ENCODE measurements at regions not wholly inside any gene's neighbourhood (a gene's known extent, or its start where the extent isn't known, plus 50 kb on each side); places are given as distances from the start of the nearest gene placed in this dataset.

DNA sequence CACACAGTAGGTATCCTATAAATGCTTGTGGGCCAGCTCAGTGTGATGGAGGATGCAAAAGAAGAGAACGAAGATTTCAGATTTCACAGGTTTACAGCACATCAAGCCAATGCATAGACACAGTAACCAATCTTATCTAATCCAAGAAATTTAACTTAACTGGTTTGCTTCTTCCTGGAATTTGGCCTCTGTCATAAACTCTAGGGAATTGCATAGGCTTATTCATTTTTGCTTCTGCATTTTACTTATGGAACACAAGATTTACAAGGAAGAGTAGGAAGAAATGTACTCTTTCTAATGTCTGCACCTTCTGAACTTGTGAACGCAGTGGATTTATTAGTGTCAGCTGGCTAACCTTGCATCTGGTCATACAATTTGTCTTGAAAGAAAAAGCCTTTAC, 389.4 kb upstream of the NPVF start:
- DNase-seq (ENCODE audit: low spot score in 2 of 2), result no peak
- in situ Hi-C loops (cut with MboI; ENCODE audit: low sequenced_read_pairs), result no loop called here

DNA sequence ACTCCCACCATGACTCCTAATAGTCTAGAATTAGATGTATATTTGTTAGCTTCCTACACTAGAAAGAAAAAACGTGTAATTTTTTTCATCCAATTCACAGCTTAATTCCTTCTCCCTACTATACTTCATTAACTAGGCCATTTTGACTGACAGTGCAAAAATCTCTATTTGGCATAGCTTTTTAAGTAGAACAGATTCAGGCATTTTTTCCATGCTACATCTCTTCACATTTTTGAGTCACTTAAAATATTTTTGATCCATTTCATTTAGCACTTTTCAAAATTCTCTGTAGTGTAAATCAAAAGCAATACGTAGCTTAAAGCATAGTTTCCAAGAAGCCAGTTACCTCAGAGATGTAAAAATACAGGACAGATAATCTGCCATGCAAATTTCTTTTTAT, 391.1 kb upstream of the NPVF start:
- Histone ChIP-seq H3K4me1 (no peaks in the 10 kb centered on the region), H3K36me3 (replicated peaks) (no peaks in the 10 kb centered on the region), H3K27me3 (ENCODE audit: low read depth) (no peaks in the 10 kb centered on the region), H3K4me3 (no peak overlapping the region), H3K9me3 (no peaks in the 10 kb centered on the region; the same call in 1 of the 2 replicates)
- DNase-seq (ENCODE audit: low spot score in 2 of 2), result no peak
- in situ Hi-C loops (cut with MboI; ENCODE audit: low sequenced_read_pairs), result no loop called here

More for the DNA sequence above, 389.4 kb upstream of the NPVF start:
- H3K4me3 ChIP-seq, result no peak overlapping the region
- no peaks in the 10 kb centered on the region for H3K36me3 ChIP-seq (replicated peaks)
- no peaks in the 10 kb centered on the region; the same call in 1 of the 2 replicates for H3K9me3 ChIP-seq
- H3K4me1 ChIP-seq, result no peaks in the 10 kb centered on the region
- no peaks in the 10 kb centered on the region for H3K27me3 ChIP-seq (ENCODE audit: low read depth)

DNA sequence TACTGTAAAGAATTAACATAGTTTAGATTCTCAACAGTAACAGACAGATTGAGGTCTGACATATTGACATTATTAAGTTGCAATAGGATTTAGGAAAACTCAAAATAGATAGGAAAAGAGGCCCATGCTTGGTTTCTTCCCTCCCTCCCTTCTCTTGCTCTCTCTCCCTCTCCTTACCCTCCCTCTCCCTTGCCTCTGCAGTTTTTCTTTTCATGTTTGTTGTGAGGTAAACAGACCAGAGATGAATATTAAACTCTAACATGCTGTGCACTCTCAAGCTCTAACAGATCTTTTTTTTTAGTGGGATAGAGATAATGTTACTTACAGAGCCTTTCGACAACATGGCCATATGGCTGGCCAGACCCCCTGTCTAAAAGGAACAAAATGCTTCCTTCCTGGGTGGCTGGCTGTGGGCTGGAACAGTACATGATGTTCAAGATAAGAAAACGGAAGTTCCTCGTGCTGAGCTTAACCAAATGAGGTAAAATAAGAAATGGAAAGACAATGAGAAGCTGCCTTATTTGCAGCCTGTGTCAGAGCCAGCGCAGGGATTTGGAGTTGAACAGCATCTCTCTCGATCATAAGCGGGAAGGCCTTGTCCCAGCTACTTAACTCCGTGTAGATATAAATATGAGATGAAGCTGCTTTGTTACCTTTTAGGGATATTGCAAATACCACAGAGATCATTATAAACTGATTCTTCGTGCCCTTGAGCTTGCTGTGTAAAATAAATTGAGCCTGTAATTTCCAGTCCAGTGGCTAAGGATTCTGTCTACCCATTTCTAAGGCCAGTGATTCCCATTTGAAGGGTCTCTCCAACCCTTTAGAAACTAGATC, 391.9 kb upstream of the NPVF start:
- Histone ChIP-seq H3K36me3 (replicated peaks) (no peaks in the 10 kb centered on the region), H3K27me3 (ENCODE audit: low read depth) (no peaks in the 10 kb centered on the region), H3K4me1 (no peaks in the 10 kb centered on the region), H3K4me3 (no peak overlapping the region), H3K9me3 (no peaks in the 10 kb centered on the region; the same call in 1 of the 2 replicates)
- DNase-seq (ENCODE audit: low spot score in 2 of 2), result no peak
- in situ Hi-C loops (cut with MboI; ENCODE audit: low sequenced_read_pairs), result no loop called here

DNA sequence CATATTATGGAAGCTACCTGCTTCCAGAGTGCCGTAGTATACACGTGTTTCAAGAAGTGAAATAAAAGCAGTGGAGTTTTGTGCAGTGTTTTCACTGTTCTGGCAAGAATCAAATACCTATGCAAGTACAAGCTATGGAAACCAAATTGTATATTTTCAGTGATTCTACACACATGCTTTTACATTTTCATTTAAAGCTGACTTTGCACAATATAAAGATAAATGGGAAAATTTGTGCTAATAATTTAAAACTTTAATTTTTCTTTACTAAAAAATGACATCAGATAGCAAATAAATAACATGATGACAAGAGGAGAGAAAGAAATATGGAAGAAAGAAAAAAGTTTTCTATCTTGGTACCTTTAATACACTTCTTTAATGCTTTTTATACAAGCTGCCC, 393.7 kb upstream of the NPVF start:
- Histone ChIP-seq H3K4me1 (no peaks in the 10 kb centered on the region), H3K27me3 (ENCODE audit: low read depth) (no peaks in the 10 kb centered on the region), H3K4me3 (no peak overlapping the region), H3K36me3 (replicated peaks) (no peaks in the 10 kb centered on the region), H3K9me3 (no peaks in the 10 kb centered on the region; the same call in 1 of the 2 replicates)
- in situ Hi-C loops (cut with MboI; ENCODE audit: low sequenced_read_pairs), result no loop called here
- no peak for DNase-seq (ENCODE audit: low spot score in 2 of 2)

DNA sequence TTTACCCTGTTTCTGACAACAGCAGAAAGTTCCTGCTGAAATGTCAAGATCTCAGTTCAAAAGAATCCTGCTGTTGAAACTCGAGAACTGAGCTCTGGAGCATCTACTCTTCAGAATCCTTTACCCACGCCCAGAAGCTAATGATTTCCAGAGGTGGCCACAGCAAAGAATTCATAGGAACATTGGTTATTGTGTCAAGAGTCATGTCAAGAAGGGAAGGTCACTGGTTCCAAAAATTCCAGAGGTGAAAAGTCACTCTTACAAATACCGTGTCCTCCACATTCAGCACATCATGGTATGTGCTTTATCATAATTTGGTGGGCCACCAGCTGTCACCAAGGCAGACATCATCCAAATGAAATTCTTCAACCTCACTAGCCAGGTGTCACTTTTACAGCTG, 394.4 kb upstream of the NPVF start:
- Histone ChIP-seq H3K4me1 (peaks cover 5% of the 10 kb centered on the region; the same call in 1 of the 2 replicates), H3K27me3 (ENCODE audit: low read depth) (no peaks in the 10 kb centered on the region), H3K4me3 (no peak overlapping the region), H3K36me3 (replicated peaks) (no peaks in the 10 kb centered on the region), H3K9me3 (no peaks in the 10 kb centered on the region; the same call in 1 of the 2 replicates)
- in situ Hi-C loops (cut with MboI; ENCODE audit: low sequenced_read_pairs), result no loop called here
- no peak for DNase-seq (ENCODE audit: low spot score in 2 of 2)

DNA sequence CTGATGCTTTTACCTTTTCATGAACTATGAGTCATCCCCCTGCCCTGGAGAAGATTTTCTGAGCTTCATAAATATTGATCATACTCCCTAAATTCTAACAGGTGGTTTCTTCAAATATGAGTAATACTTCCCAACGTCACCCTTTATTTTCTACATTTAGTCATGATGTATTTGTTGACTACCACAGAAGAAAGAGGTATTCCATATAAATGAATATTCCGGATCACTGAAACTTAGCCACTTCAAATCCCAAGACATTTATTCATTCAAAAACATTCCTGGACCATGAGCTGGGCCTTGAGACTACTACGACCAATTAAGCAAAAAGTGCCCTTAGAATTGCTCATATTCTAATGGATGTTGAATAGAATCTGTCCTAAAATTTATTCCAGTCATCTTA, 395.8 kb upstream of the NPVF start:
- Histone ChIP-seq H3K9me3 (no peaks in the 10 kb centered on the region; the same call in 1 of the 2 replicates), H3K27me3 (ENCODE audit: low read depth) (no peaks in the 10 kb centered on the region), H3K36me3 (replicated peaks) (no peaks in the 10 kb centered on the region), H3K4me1 (peaks cover 17% of the 10 kb centered on the region), H3K4me3 (no peak overlapping the region)
- no peak for DNase-seq (ENCODE audit: low spot score in 2 of 2)
- in situ Hi-C loops (cut with MboI; ENCODE audit: low sequenced_read_pairs), result no loop called here

DNA sequence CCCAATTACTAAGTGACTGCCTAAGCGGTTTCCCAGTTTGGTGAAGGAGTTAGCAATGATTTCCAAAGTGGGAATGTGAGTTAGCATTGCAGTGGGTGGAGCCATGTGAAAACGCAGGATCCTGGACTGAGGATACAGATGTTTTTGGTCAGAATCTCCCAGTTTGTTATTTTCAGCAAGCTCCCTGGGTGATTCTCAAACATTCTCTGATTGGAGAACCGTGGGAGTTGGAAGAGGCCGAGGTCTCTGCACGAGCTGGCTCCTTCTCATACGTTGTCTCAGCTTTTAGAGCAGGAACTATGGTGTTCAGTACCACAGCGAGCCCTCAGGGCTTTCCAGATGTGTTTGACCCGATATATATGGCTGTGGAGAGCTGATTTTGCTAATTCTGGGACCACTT, 396.5 kb upstream of the NPVF start:
- Histone ChIP-seq H3K9me3 (no peaks in the 10 kb centered on the region; the same call in 1 of the 2 replicates), H3K36me3 (replicated peaks) (no peaks in the 10 kb centered on the region), H3K4me1 (peaks cover 17% of the 10 kb centered on the region), H3K27me3 (ENCODE audit: low read depth) (no peaks in the 10 kb centered on the region), H3K4me3 (no peak overlapping the region)
- DNase-seq (ENCODE audit: low spot score in 2 of 2), result no peak
- in situ Hi-C loops (cut with MboI; ENCODE audit: low sequenced_read_pairs), result no loop called here

DNA sequence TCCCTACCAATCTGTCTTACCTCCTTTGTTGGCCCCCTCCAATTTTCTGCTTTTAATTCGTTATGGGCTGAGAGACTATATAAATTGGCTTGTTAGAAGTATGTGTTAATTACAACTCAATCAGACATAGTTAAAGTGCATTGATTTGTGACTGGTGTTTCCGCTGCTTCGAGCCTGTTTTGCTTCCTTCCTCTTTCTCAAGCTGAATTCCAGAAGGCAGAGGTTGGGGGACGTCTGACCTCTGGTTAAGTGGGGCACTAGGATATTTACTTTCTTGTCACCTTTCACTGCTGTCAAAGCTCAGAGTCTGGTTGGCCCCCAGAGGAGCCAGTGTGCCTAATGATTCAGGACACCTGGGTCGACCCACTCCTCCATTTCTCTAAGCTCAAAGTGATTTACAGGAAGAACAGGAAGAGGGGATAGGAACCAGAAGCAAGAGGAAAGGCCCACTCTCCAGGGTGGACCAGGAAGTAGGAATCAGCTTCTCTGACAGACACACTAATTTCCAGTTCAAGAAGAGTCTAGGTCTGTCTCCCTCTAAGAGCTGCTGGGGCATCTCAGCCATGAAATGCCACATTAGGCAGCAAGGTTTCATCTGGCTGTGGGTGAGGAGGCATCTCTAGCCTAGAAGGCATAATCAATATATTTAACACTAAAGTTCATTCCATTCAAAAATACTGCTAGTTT, 397.2 kb upstream of the NPVF start:
- Histone ChIP-seq H3K4me3 (no peak overlapping the region), H3K4me1 (peaks cover 17% of the 10 kb centered on the region), H3K9me3 (no peaks in the 10 kb centered on the region; the same call in 1 of the 2 replicates), H3K36me3 (replicated peaks) (no peaks in the 10 kb centered on the region), H3K27me3 (ENCODE audit: low read depth) (no peaks in the 10 kb centered on the region)
- in situ Hi-C loops (cut with MboI; ENCODE audit: low sequenced_read_pairs), result no loop called here
- DNase-seq (ENCODE audit: low spot score in 2 of 2), result no peak

DNA sequence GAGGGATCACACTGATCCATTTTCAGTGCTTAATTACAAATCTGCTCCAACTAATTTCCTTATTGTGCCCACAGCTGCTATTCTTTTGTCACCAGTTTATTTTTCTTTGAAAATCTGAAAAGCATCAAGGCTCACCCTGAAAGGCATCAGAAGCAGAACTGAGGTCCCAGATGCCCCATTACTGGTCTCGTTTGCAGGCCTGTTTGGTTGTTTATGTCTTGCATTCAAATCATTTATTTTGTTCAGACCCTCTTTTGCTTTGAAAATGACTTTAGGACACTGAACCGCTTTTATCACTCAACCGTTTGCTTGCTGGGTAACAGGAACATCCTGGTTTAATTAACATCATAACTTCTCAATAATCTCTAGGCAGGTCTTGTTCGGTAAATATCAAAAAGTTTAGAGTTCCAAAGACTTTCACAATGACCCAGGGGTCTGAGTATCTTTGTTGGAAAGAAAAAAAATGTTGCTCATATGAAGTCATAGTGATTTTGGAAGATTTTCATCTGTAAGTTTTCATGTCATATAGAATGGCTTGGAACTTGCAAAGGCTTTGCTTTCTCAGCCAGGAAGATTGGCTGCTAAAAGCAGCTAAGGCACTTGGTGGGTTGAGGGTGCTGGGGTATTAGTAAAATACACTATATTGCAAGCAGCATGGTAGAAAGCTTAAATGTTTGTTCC, 398.3 kb upstream of the NPVF start:
- Histone ChIP-seq H3K9me3 (no peaks in the 10 kb centered on the region), H3K36me3 (replicated peaks) (no peaks in the 10 kb centered on the region), H3K4me3 (no peak overlapping the region), H3K27me3 (ENCODE audit: low read depth) (no peaks in the 10 kb centered on the region), H3K4me1 (peaks cover 17% of the 10 kb centered on the region)
- in situ Hi-C loops (cut with MboI; ENCODE audit: low sequenced_read_pairs), result no loop called here
- no peak for DNase-seq (ENCODE audit: low spot score in 2 of 2)

DNA sequence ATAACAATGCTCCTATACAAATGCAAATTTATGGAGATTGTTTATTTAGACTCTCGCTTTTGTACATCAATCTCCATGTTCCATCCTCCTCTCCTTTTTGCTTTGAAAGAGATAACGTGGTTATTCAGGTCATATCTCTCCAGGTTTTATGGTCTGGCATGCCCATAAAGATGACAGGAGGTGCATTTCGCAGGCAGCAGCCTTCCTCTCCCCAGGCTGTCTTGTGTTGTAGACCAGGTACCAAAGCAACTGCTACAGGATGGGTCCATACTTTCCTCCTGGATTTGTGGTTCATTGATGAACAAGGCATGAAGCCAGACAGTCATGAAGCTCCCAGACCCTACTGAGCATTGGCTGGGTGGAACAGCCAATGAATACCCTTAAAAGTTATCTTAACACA, 400.2 kb upstream of the NPVF start:
- Histone ChIP-seq H3K27me3 (ENCODE audit: low read depth) (no peaks in the 10 kb centered on the region), H3K4me1 (peaks cover 17% of the 10 kb centered on the region), H3K36me3 (replicated peaks) (no peaks in the 10 kb centered on the region), H3K4me3 (no peak overlapping the region), H3K9me3 (no peaks in the 10 kb centered on the region)
- in situ Hi-C loops (cut with MboI; ENCODE audit: low sequenced_read_pairs), result no loop called here
- DNase-seq (ENCODE audit: low spot score in 2 of 2), result peak; percentile 30 to 48

DNA sequence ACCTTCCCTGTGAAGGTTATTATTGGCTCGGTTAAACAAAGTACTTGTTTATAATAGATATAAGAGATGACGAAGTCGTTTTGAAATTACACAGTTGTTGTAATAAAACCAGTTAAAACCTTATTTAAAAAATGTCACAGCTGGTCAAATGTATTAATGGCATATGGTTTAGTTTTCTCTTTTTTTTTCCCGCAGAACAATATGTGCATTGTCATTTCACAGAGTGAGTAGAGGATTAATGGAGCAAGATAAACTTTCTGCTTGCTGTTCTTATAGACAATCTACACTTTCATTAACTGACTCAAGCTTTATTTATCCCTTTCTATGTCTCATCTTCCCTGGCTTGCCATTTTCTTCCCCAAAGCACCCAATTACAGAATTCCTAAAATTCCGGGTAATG, 404.3 kb upstream of the NPVF start:
- Histone ChIP-seq H3K27me3 (ENCODE audit: low read depth) (no peaks in the 10 kb centered on the region), H3K9me3 (no peaks in the 10 kb centered on the region), H3K4me3 (no peak overlapping the region), H3K36me3 (replicated peaks) (no peaks in the 10 kb centered on the region), H3K4me1 (peaks cover 12% of the 10 kb centered on the region)
- in situ Hi-C loops (cut with MboI; ENCODE audit: low sequenced_read_pairs), result no loop called here
- no peak for DNase-seq (ENCODE audit: low spot score in 2 of 2)

DNA sequence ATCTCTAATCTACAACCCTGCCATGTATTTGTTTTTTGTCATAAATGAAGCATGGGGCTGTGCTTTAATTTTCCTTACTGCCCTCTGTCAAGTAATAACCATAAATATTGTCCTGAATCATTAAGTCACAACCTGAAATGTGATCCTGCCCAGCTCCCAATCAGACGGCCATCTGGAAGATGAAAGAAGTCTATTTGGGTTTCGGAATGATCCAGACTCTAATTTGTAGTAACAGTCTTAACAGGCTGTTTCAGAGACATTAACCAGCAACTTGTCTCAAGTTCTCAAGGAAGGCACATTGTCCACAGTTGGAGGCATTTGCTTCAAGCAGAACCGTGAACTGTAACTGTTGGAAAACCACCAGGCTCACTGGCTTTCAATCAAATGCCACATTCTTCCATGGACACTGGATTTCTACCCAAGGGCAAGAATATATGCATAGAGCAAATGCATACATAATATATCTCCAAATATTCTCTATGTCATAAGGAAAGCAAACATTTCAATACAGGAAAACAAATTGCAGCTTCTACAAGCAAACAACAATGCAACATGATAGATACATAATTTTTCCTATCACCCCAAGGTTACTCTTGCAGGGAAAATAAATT, 405.2 kb upstream of the NPVF start:
- H3K4me3 ChIP-seq, result no peak overlapping the region
- no peaks in the 10 kb centered on the region for H3K27me3 ChIP-seq (ENCODE audit: low read depth)
- H3K9me3 ChIP-seq, result no peaks in the 10 kb centered on the region
- no peak for DNase-seq (ENCODE audit: low spot score in 2 of 2)
- H3K36me3 ChIP-seq (replicated peaks), result no peaks in the 10 kb centered on the region
- H3K4me1 ChIP-seq, result peaks cover 6% of the 10 kb centered on the region
- in situ Hi-C loops (cut with MboI; ENCODE audit: low sequenced_read_pairs), result no loop called here

DNA sequence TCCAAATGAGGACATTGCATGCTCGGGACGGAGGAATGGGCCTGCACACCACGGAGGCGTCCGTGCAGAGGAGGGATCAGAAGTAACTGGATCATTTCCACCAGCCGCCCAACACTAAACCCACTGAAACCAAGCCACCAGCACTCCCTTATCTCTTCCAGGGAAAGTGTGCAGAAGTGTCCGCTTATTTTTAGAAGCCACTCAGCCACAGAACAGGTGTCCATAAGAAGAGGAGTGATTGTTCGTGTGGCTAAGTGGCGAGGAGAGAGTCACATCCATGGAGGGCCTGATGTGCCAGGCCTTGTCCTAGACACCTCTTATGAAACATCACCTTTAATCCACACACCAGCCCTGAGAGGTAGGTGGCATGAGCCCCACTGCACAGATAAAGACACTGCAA, 407.9 kb upstream of the NPVF start:
- Histone ChIP-seq H3K36me3 (replicated peaks) (no peaks in the 10 kb centered on the region), H3K4me1 (no peaks in the 10 kb centered on the region), H3K4me3 (no peak overlapping the region), H3K9me3 (no peaks in the 10 kb centered on the region), H3K27me3 (ENCODE audit: low read depth) (no peaks in the 10 kb centered on the region)
- DNase-seq (ENCODE audit: low spot score in 2 of 2), result no peak
- in situ Hi-C loops (cut with MboI; ENCODE audit: low sequenced_read_pairs), result no loop called here

Measured in HAP-1 (cell line).